Stimulated activated CD4-positive, alpha-beta T cell treated with anti-CD3 and anti-CD28 coated beads, Interleukin-15, amount 100 ng/mL, for 24 hours (primary cell): ENCODE measurements at regions not wholly inside any gene's neighbourhood (a gene's known extent, or its start where the extent isn't known, plus 50 kb on each side); places are given as distances from the start of the nearest gene placed in this dataset.

Experiments used
- DNase-seq: peaks from one replicate; pipeline ENCODE4 v3.0.0-alpha.2; 2020

- no peak for DNase-seq
Measured at GRCh38 chr16:7182510-7183109, 150.0 kb upstream of the RBFOX1 start.

- DNase-seq, result no peak
Measured at GRCh38 chr16:7177875-7178274, 154.8 kb upstream of the RBFOX1 start.

GRCh38 chr16:7171151-7171550 is 161.5 kb upstream of the RBFOX1 start:
- no peak for DNase-seq

- no peak for DNase-seq
Measured at GRCh38 chr16:7167626-7168025, 165.0 kb upstream of the RBFOX1 start.

- DNase-seq, result no peak
Measured at GRCh38 chr16:7161891-7162290, 170.8 kb upstream of the RBFOX1 start.

GRCh38 chr16:7160093-7160492 is 172.6 kb upstream of the RBFOX1 start:
- DNase-seq, result no peak

- no peak for DNase-seq
Measured at GRCh38 chr16:7158481-7158880, 174.2 kb upstream of the RBFOX1 start.

- no peak for DNase-seq
Measured at GRCh38 chr16:7150230-7150629, 182.4 kb upstream of the RBFOX1 start.

GRCh38 chr16:7148606-7149005 is 184.0 kb upstream of the RBFOX1 start:
- no peak for DNase-seq

- DNase-seq, result no peak
Measured at GRCh38 chr16:7140899-7141298, 191.7 kb upstream of the RBFOX1 start.

GRCh38 chr16:7137560-7138330 is 194.9 kb upstream of the RBFOX1 start:
- DNase-seq, result no peak

- DNase-seq, result no peak
Measured at GRCh38 chr16:7132465-7132864, 200.2 kb upstream of the RBFOX1 start.

GRCh38 chr16:7124701-7125100 is 207.9 kb upstream of the RBFOX1 start:
- no peak for DNase-seq

- no peak for DNase-seq
Measured at GRCh38 chr16:7124242-7124641, 208.4 kb upstream of the RBFOX1 start.

- no peak for DNase-seq
Measured at GRCh38 chr16:7116734-7117133, 215.9 kb upstream of the RBFOX1 start.

- no peak for DNase-seq
Measured at GRCh38 chr16:7115898-7116297, 216.7 kb upstream of the RBFOX1 start.

GRCh38 chr16:7113949-7114348 is 218.7 kb upstream of the RBFOX1 start:
- no peak for DNase-seq

- DNase-seq, result no peak
Measured at GRCh38 chr16:7113395-7113794, 219.2 kb upstream of the RBFOX1 start.

- no peak for DNase-seq
Measured at GRCh38 chr16:7111265-7111664, 221.4 kb upstream of the RBFOX1 start.

- no peak for DNase-seq
Measured at GRCh38 chr16:7107436-7107835, 225.2 kb upstream of the RBFOX1 start.

- no peak for DNase-seq
Measured at GRCh38 chr16:7103056-7103455, 229.6 kb upstream of the RBFOX1 start.

GRCh38 chr16:7101054-7101453 is 231.6 kb upstream of the RBFOX1 start:
- no peak for DNase-seq

- DNase-seq, result no peak
Measured at GRCh38 chr16:7097518-7097917, 235.1 kb upstream of the RBFOX1 start.

GRCh38 chr16:7093511-7093910 is 239.1 kb upstream of the RBFOX1 start:
- no peak for DNase-seq

GRCh38 chr16:7090628-7091115 is 242.0 kb upstream of the RBFOX1 start:
- DNase-seq, result no peak
